ENCODE measurements at regions not wholly inside any gene's neighbourhood (a gene's known extent, or its start where the extent isn't known, plus 50 kb on each side); places are given as distances from the start of the nearest gene placed in this dataset.

DNA sequence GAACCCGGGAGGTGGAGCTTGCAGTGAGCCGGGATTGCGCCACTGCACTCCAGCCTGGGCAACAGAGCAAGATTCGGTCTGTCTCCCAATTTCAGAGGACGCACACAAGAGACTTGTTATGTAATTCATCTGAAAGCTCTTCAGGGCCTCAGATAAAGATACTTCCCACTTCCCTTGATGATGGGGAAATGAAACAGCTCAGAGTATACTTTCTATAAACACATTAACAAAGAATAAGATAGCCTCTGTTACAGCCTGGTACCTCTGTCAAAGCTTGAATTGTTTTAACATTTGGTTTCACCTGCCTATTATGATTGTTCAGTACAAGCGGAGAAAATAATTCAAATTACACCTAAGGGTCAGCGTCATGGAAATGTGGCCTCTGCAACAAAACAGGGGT lies 622.9 kb upstream of the ADGRL4 start:
- Histone ChIP-seq H3K27ac (no peak overlapping the region), H3K4me1 (no peaks in the 10 kb centered on the region), H3K4me3 (no peak overlapping the region), H3K9me3 (no peaks in the 10 kb centered on the region), H3K36me3 (no peaks in the 10 kb centered on the region), H3K27me3 (no peaks in the 10 kb centered on the region)
- DNase-seq = no peak
- intact Hi-C loops (cut with DNase I; ENCODE audit: low total_unique reads) = no loop called here
- in situ Hi-C loops (cut with MboI; ENCODE audit: low sequenced_read_pairs in 4 of 4) = no loop called here
- ATAC-seq = no peak
- TF ChIP-seq, protein P1, sequence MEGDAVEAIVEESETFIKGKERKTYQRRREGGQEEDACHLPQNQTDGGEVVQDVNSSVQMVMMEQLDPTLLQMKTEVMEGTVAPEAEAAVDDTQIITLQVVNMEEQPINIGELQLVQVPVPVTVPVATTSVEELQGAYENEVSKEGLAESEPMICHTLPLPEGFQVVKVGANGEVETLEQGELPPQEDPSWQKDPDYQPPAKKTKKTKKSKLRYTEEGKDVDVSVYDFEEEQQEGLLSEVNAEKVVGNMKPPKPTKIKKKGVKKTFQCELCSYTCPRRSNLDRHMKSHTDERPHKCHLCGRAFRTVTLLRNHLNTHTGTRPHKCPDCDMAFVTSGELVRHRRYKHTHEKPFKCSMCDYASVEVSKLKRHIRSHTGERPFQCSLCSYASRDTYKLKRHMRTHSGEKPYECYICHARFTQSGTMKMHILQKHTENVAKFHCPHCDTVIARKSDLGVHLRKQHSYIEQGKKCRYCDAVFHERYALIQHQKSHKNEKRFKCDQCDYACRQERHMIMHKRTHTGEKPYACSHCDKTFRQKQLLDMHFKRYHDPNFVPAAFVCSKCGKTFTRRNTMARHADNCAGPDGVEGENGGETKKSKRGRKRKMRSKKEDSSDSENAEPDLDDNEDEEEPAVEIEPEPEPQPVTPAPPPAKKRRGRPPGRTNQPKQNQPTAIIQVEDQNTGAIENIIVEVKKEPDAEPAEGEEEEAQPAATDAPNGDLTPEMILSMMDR (IDR thresholded peaks at IDR 0.05 in 4 of 5, conservative IDR thresholded peaks at IDR 0.05 in 1 of 5) = no peak
- TF ChIP-seq POLR2A (IDR thresholded peaks at IDR 0.05) = no peak

DNA sequence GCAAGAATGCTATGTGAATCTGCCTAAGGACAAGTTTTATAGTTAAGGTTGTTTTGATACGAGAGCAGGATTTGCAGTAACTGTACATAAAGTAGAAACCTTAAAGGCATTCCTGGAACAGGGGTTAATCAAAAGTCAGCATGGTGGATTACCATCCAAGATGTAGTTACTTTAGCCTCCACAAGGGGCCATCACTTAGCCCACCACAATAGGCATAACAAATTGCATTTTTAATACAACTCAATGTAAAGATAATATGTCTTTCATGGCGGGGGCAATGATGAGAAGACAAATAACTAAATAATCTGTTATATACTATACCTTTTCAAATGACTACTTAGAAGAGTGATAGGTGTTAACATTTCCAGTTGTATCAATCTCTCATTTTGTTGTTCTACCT lies 611.2 kb upstream of the ADGRL4 start:
- no peak overlapping the region for H3K4me3 ChIP-seq
- TF ChIP-seq POLR2A (IDR thresholded peaks at IDR 0.05) = no peak
- TF ChIP-seq, protein P1 (IDR thresholded peaks at IDR 0.05 in 4 of 5, conservative IDR thresholded peaks at IDR 0.05 in 1 of 5) = no peak
- H3K36me3 ChIP-seq = no peaks in the 10 kb centered on the region
- no peak overlapping the region for H3K27ac ChIP-seq
- H3K9me3 ChIP-seq = no peaks in the 10 kb centered on the region
- intact Hi-C loops (cut with DNase I; ENCODE audit: low total_unique reads) (no loop called here), in situ Hi-C loops (cut with MboI; ENCODE audit: low sequenced_read_pairs in 4 of 4) (no loop called here)
- H3K27me3 ChIP-seq = no peaks in the 10 kb centered on the region
- DNase-seq (no peak), ATAC-seq (no peak)
- H3K4me1 ChIP-seq = no peaks in the 10 kb centered on the region

DNA sequence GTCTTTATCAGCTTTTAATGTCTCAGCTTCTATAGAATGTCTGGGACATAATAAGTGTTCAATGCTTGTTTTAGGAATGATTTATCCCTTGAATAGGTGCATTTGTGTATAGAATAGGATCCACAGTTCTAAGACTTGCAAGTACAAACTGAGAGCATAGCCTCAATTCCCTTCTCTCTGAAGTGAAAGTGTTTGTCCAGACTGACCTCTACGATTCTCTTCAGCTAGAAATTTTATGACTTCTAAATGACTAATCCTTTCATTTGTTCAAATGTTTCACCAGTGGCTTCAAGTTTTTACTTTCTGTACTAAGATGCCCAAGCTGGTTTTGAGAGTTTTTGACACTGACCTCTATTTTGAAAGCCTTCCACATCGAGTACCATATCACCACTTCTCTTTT lies 608.2 kb upstream of the ADGRL4 start:
- Histone ChIP-seq H3K27ac (no peak overlapping the region), H3K27me3 (no peaks in the 10 kb centered on the region), H3K36me3 (no peaks in the 10 kb centered on the region), H3K4me3 (no peak overlapping the region), H3K9me3 (no peaks in the 10 kb centered on the region), H3K4me1 (no peaks in the 10 kb centered on the region)
- no peak for TF ChIP-seq POLR2A (IDR thresholded peaks at IDR 0.05)
- TF ChIP-seq, protein P1 (IDR thresholded peaks at IDR 0.05 in 4 of 5, conservative IDR thresholded peaks at IDR 0.05 in 1 of 5) = no peak
- intact Hi-C loops (cut with DNase I; ENCODE audit: low total_unique reads) (no loop called here), in situ Hi-C loops (cut with MboI; ENCODE audit: low sequenced_read_pairs in 4 of 4) (no loop called here)
- ATAC-seq (no peak), DNase-seq (no peak)

DNA sequence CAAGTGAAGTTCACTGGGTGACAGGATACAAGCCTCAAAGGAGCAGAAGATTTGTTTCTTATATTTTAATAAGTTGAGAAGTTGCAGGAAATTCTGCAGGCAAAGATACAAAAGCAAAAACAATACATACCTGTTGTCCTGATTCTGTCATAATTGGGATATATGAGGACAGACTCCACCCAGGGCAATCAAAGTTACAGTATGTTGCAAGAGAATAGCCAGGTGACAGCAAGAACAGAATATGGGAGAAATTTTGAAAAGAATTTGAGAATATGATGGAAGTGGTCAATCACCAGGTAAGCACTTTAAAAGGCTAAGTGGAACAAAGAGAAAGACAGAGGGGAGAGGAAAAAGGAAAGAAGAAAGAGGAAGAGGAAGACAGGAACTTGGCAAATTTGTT lies 607.6 kb upstream of the ADGRL4 start:
- Histone ChIP-seq H3K4me3 (no peak overlapping the region), H3K9me3 (no peaks in the 10 kb centered on the region), H3K4me1 (no peaks in the 10 kb centered on the region), H3K27ac (no peak overlapping the region), H3K36me3 (no peaks in the 10 kb centered on the region), H3K27me3 (no peaks in the 10 kb centered on the region)
- in situ Hi-C loops (cut with MboI; ENCODE audit: low sequenced_read_pairs in 4 of 4) = no loop called here
- ATAC-seq = no peak
- intact Hi-C loops (cut with DNase I; ENCODE audit: low total_unique reads) = no loop called here
- DNase-seq = no peak
- TF ChIP-seq, protein P1 (IDR thresholded peaks at IDR 0.05 in 4 of 5, conservative IDR thresholded peaks at IDR 0.05 in 1 of 5) = no peak
- TF ChIP-seq POLR2A (IDR thresholded peaks at IDR 0.05) = no peak

DNA sequence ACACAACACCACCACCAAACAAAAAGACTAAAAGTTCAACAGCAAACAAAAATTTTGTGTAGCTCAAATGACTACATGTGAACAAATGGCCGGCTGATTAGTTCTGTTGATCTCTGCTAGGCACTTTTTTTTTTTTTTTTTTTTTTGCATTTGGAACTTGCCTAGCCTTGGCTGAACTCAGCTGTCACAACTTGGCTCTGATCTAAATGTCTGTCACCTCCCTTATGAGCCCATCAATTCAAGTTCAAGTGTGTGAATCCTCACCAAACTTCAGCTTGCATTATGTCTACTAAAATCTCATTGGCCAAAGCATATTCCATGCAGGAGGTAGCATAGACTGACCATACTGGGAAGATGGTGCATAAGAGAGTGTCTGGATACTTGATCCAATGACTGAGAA lies 606.5 kb upstream of the ADGRL4 start:
- intact Hi-C loops (cut with DNase I; ENCODE audit: low total_unique reads) = no loop called here
- H3K9me3 ChIP-seq = no peaks in the 10 kb centered on the region
- DNase-seq = no peak
- H3K27me3 ChIP-seq = no peaks in the 10 kb centered on the region
- H3K36me3 ChIP-seq = no peaks in the 10 kb centered on the region
- no peak overlapping the region for H3K27ac ChIP-seq
- no peaks in the 10 kb centered on the region for H3K4me1 ChIP-seq
- TF ChIP-seq, protein P1 (IDR thresholded peaks at IDR 0.05 in 4 of 5, conservative IDR thresholded peaks at IDR 0.05 in 1 of 5) = no peak
- ATAC-seq = no peak
- H3K4me3 ChIP-seq = no peak overlapping the region
- in situ Hi-C loops (cut with MboI; ENCODE audit: low sequenced_read_pairs in 4 of 4) = no loop called here
